ENCODE measurements at regions not wholly inside any gene's neighbourhood (a gene's known extent, or its start where the extent isn't known, plus 50 kb on each side); places are given as distances from the start of the nearest gene placed in this dataset.

GRCh38 chr4:124961138-124961750 is 248.7 kb upstream of the ANKRD50 start:
- DNase-seq (no peak), ATAC-seq (no peak)
- H3K9me3 ChIP-seq, result no peaks in the 10 kb centered on the region
- H3K4me1 ChIP-seq, result no peaks in the 10 kb centered on the region
- intact Hi-C loops (cut with DNase I), result no loop called here
- H3K36me3 ChIP-seq, result no peaks in the 10 kb centered on the region
- H3K27me3 ChIP-seq, result no peaks in the 10 kb centered on the region
- no peak for TF ChIP-seq CTCF (IDR thresholded peaks at IDR 0.05)
- no peak overlapping the region for H3K4me3 ChIP-seq
- H3K27ac ChIP-seq, result no peak overlapping the region

GRCh38 chr4:124958847-124959246 is 246.3 kb upstream of the ANKRD50 start:
- Histone ChIP-seq H3K36me3 (no peaks in the 10 kb centered on the region), H3K4me3 (no peak overlapping the region), H3K27me3 (no peaks in the 10 kb centered on the region), H3K27ac (no peak overlapping the region), H3K9me3 (no peaks in the 10 kb centered on the region), H3K4me1 (no peaks in the 10 kb centered on the region)
- no peak for TF ChIP-seq CTCF (IDR thresholded peaks at IDR 0.05)
- ATAC-seq (no peak), DNase-seq (no peak)
- intact Hi-C loops (cut with DNase I), result no loop called here

GRCh38 chr4:124955476-124955875 is 242.9 kb upstream of the ANKRD50 start:
- Histone ChIP-seq H3K4me1 (no peaks in the 10 kb centered on the region), H3K27me3 (no peaks in the 10 kb centered on the region), H3K4me3 (no peak overlapping the region), H3K27ac (no peak overlapping the region), H3K9me3 (no peaks in the 10 kb centered on the region), H3K36me3 (no peaks in the 10 kb centered on the region)
- intact Hi-C loops (cut with DNase I), result no loop called here
- ATAC-seq, result no peak
- no peak for TF ChIP-seq CTCF (IDR thresholded peaks at IDR 0.05)
- DNase-seq, result no peak

GRCh38 chr4:124954046-124954445 is 241.5 kb upstream of the ANKRD50 start:
- Histone ChIP-seq H3K27ac (no peak overlapping the region), H3K36me3 (no peaks in the 10 kb centered on the region), H3K4me1 (peaks cover 2% of the 10 kb centered on the region), H3K9me3 (no peaks in the 10 kb centered on the region), H3K4me3 (no peak overlapping the region), H3K27me3 (no peaks in the 10 kb centered on the region)
- intact Hi-C loops (cut with DNase I), result no loop called here
- ATAC-seq, result no peak
- DNase-seq, result no peak
- no peak for TF ChIP-seq CTCF (IDR thresholded peaks at IDR 0.05)

- H3K4me1 ChIP-seq, result peaks cover 6% of the 10 kb centered on the region
- H3K36me3 ChIP-seq, result no peaks in the 10 kb centered on the region
- no peak for TF ChIP-seq CTCF (IDR thresholded peaks at IDR 0.05)
- H3K27me3 ChIP-seq, result no peaks in the 10 kb centered on the region
- H3K27ac ChIP-seq, result no peak overlapping the region
- H3K4me3 ChIP-seq, result no peak overlapping the region
- no peaks in the 10 kb centered on the region for H3K9me3 ChIP-seq
- no peak for ATAC-seq
- intact Hi-C loops (cut with DNase I), result no loop called here
- DNase-seq, result no peak
Observed at GRCh38 chr4:124953486-124953885, 241.0 kb upstream of the ANKRD50 start.

GRCh38 chr4:124953061-124953460 is 240.5 kb upstream of the ANKRD50 start:
- no peaks in the 10 kb centered on the region for H3K36me3 ChIP-seq
- DNase-seq, result no peak
- no peaks in the 10 kb centered on the region for H3K27me3 ChIP-seq
- ATAC-seq, result no peak
- intact Hi-C loops (cut with DNase I), result no loop called here
- H3K27ac ChIP-seq, result no peak overlapping the region
- no peaks in the 10 kb centered on the region for H3K9me3 ChIP-seq
- peaks cover 6% of the 10 kb centered on the region for H3K4me1 ChIP-seq
- H3K4me3 ChIP-seq, result no peak overlapping the region
- TF ChIP-seq CTCF (IDR thresholded peaks at IDR 0.05), result no peak
